K562 (cell line): ENCODE measurements at regions not wholly inside any gene's neighbourhood (a gene's known extent, or its start where the extent isn't known, plus 50 kb on each side); places are given as distances from the start of the nearest gene placed in this dataset.
A peak's percentile ranks its signal among the peaks of the same experiment; 100 is the strongest.

Experiments used
- ATAC-seq: fragments of 200-7000 bp; cut with Tn5 transposase; 3 replicates; pipeline ENCODE4 v1.9.1; 2020; ENCODE audit warnings: moderate library complexity
- BruUV-seq: library from RNA; stranded (reverse); fragments of 400-500 nt; replicated peaks from 2 replicates; lab custom pipeline; 2021; lab: Mats Ljungman, UMichigan
- CTCF ChIA-PET: fragments of 300-600 bp; formaldehyde crosslinking; extraction: SDS; loops from one replicate; lab custom pipeline; 2021; ENCODE audit warnings: low intra/inter-chr PET ratio; lab: Yijun Ruan, JAX
- POLR2A ChIA-PET: fragments of 300-600, 350-650 bp; sonication (Branson Sonifier 250); formaldehyde crosslinking; extraction: SDS; loops from one replicate; lab custom pipeline; 2021; ENCODE audit warnings: antibody characterized with exemption, inconsistent platforms; lab: Yijun Ruan, JAX
- DNase-seq, 4 experiments: peaks; one replicate each; pipeline versions ENCODE4 v3.0.0 to v3.0.0-alpha.2; 2011 to 2018; ENCODE audit warnings: low spot score in 3 of 4, mixed read lengths in 3 of 4; ENCODE audit errors: extremely low read depth in 1 of 4
- FAIRE-seq: peaks from 2 replicates; lab custom pipeline; 2011; peaks lifted over from hg19 to GRCh38; lab: Jason Lieb, UNC
- H2AFZ ChIP-seq: 2 replicates; pipeline ENCODE4 v1.6.0; 2011; ENCODE audit warnings: low read depth, low read length, control low read depth, inconsistent platforms
- H3K27ac ChIP-seq: fragments of 200-600 bp; 3 replicates; pipeline ENCODE4 v1.8.0; 2011; ENCODE audit warnings: low read depth, mild to moderate bottlenecking, control low read depth, inconsistent platforms, low read length, moderate library complexity, mixed read lengths; ENCODE audit errors: extremely low read depth
- H3K27me3 ChIP-seq, 2 experiments: fragments of 300-600 bp in 1 of 2; 2 replicates in 1 of 2; 3 replicates in 1 of 2; pipeline versions ENCODE4 v1.6.0 to v1.8.0; 2011; ENCODE audit warnings: inconsistent platforms in 2 of 2, low read length in 2 of 2, mild to moderate bottlenecking in 1 of 2, mixed read lengths in 1 of 2, moderate library complexity in 1 of 2; ENCODE audit not compliant: control insufficient read depth in 2 of 2, insufficient read depth in 2 of 2
- H3K36me3 ChIP-seq: fragments of 300-600 bp; 3 replicates; pipeline ENCODE4 v1.8.0; 2011; ENCODE audit warnings: mild to moderate bottlenecking, low read length, inconsistent platforms; ENCODE audit not compliant: control insufficient read depth, insufficient read depth
- H3K4me1 ChIP-seq, 2 experiments: fragments of 200-600 bp in 1 of 2; replicated peaks in 1 of 2; 2 replicates in 1 of 2; 3 replicates in 1 of 2; pipeline versions ENCODE4 v1.5.1 to v1.8.0; 2011; ENCODE audit warnings: inconsistent platforms in 2 of 2, low read length in 2 of 2, mild to moderate bottlenecking in 1 of 2, mixed read lengths in 1 of 2, moderate library complexity in 1 of 2; ENCODE audit not compliant: control insufficient read depth in 2 of 2, insufficient read depth in 2 of 2
- H3K4me2 ChIP-seq: 2 replicates; pipeline ENCODE4 v1.6.1; 2011; ENCODE audit warnings: low read length, control low read depth, inconsistent platforms, mixed read lengths; ENCODE audit not compliant: insufficient read depth
- H3K4me3 ChIP-seq: fragments of 200-600 bp; sonication (generic), shearing (Covaris generic); 2 replicates; pipeline ENCODE4 v1.5.1; 2016; ENCODE audit warnings: control low read depth, inconsistent platforms
- H3K79me2 ChIP-seq: fragments of 200-600 bp; 3 replicates; pipeline ENCODE4 v1.8.0; 2011; ENCODE audit warnings: low read length, inconsistent platforms; ENCODE audit not compliant: control insufficient read depth, insufficient read depth
- H3K9ac ChIP-seq, 2 experiments: 2 replicates each; pipeline versions ENCODE4 v1.6.0 to v1.6.1; 2011; ENCODE audit warnings: low read depth in 2 of 2, low read length in 2 of 2, control low read depth in 1 of 2, inconsistent platforms in 1 of 2, mild to moderate bottlenecking in 1 of 2, mixed read lengths in 1 of 2; ENCODE audit not compliant: insufficient read depth in 1 of 2
- H3K9me1 ChIP-seq: one replicate; pipeline ENCODE4 v1.6.0; 2011; ENCODE audit warnings: inconsistent platforms, mild to moderate bottlenecking, low read length, moderate library complexity; ENCODE audit not compliant: control insufficient read depth, insufficient read depth
- H3K9me3 ChIP-seq: replicated peaks from 2 replicates; pipeline ENCODE4 v1.5.1; 2011; ENCODE audit warnings: low read depth, low read length, inconsistent platforms; ENCODE audit not compliant: control insufficient read depth, insufficient read depth
- H4K20me1 ChIP-seq: replicated peaks from 2 replicates; pipeline ENCODE4 v1.6.1; 2011; ENCODE audit warnings: low read length, inconsistent platforms, mixed read lengths; ENCODE audit not compliant: control insufficient read depth, insufficient read depth
- ARNT ChIP-seq, 2 experiments: fragments of 450-650 bp; IDR thresholded peaks; 2 replicates each; pipeline ENCODE4 v1.6.1; 2016; ENCODE audit warnings: mild to moderate bottlenecking in 1 of 2
- GABPB1 ChIP-seq: sonication (generic); formaldehyde crosslinking; IDR thresholded peaks from 2 replicates; pipeline ENCODE4 v1.8.0; 2022; ENCODE audit warnings: mild to moderate bottlenecking, missing genetic modification reagents
- JUND ChIP-seq, 2 experiments: IDR thresholded peaks; 2 replicates in 1 of 2; 3 replicates in 1 of 2; pipeline ENCODE4 v1.6.1; 2011; ENCODE audit warnings: borderline replicate concordance in 2 of 2, low read depth in 2 of 2, low read length in 2 of 2, improper control_type of control experiment in 1 of 2, missing biosample characterization in 1 of 2, missing genetic modification characterization in 1 of 2, missing genetic modification reagents in 1 of 2
- NR3C1 ChIP-seq: sonication (generic); formaldehyde crosslinking; IDR thresholded peaks from 2 replicates; pipeline ENCODE4 v1.8.1; 2022; ENCODE audit warnings: missing genetic modification reagents
- PCBP2 ChIP-seq: fragments of 200-400 bp; formaldehyde crosslinking; IDR thresholded peaks from 2 replicates; pipeline ENCODE4 v1.6.1; 2018; ENCODE audit warnings: low read length, low read depth, mild to moderate bottlenecking, moderate library complexity; ENCODE audit not compliant: poor library complexity, severe bottlenecking
- RBM15 ChIP-seq: fragments of 200-400 bp; formaldehyde crosslinking; IDR thresholded peaks from 2 replicates; pipeline ENCODE4 v1.6.1; 2018; ENCODE audit warnings: mild to moderate bottlenecking, low read length, moderate library complexity; ENCODE audit not compliant: insufficient read depth
- TOE1 ChIP-seq, 2 experiments: fragments of 450-650 bp in 1 of 2; sonication (generic) in 1 of 2; formaldehyde crosslinking in 1 of 2; IDR thresholded peaks; 2 replicates each; pipeline versions ENCODE4 v1.7.1 to v1.8.0; 2016 to 2022; ENCODE audit warnings: borderline replicate concordance in 2 of 2, mild to moderate bottlenecking in 2 of 2, antibody characterized with exemption in 1 of 2, inconsistent platforms in 1 of 2, low read depth in 1 of 2, missing genetic modification reagents in 1 of 2, moderate library complexity in 1 of 2
- ZNF318 ChIP-seq, 2 experiments: fragments of 450-650 bp; IDR thresholded peaks; 2 replicates each; pipeline ENCODE4 v1.6.1; 2016; ENCODE audit warnings: mild to moderate bottlenecking in 2 of 2, borderline replicate concordance in 1 of 2, low read depth in 1 of 2, moderate library complexity in 1 of 2
- ZNF395 ChIP-seq: fragments of 200-800 bp; sonication (Bioruptor generic); IDR thresholded peaks from 2 replicates; pipeline ENCODE4 v1.6.1; 2017; ENCODE audit warnings: missing genetic modification characterization, missing compliant biosample characterization
- WGBS: fragments of 100-300 bp; shearing (Covaris generic); methylation state at CpG from one replicate; pipeline ENCODE4 v1.1.6; 2016; ENCODE audit warnings: low coverage, mixed read lengths; ENCODE audit not compliant: insufficient coverage; ENCODE audit errors: missing lambda C conversion rate; 5-methylcytosine and 5-hydroxymethylcytosine counted together
- in situ Hi-C: fragments of 300-500 bp; cut with MboI; formaldehyde crosslinking; loops from 4 replicates; pipeline ENCODE4 v1.15.0; 2018; ENCODE audit warnings: inconsistent platforms, mixed read lengths
- intact Hi-C: fragments of 100-400 bp; cut with micrococcal nuclease; formaldehyde crosslinking; loops from 2 replicates; pipeline ENCODE4 v1.14.2; 2022

GRCh38 chr2:47688561-47688960, 94.4 kb upstream of the MSH6 start:
- intact Hi-C loops: no loop called here
- no peak overlapping the region for H3K4me2 ChIP-seq
- no peaks in the 10 kb centered on the region; the same call in 1 of the 2 replicates for H4K20me1 ChIP-seq
- H3K9ac ChIP-seq: no peak overlapping the region
- 12% methylated on average over 5 of the region's 5 CpGs for WGBS
- H3K79me2 ChIP-seq: no peaks in the 10 kb centered on the region
- DNase-seq (no peak), FAIRE-seq (no peak), ATAC-seq (peak; percentile 37; the same call in 1 of the 3 replicates)
- TF ChIP-seq ZNF395 (CRISPR knock-in tag): no peak
- TF ChIP-seq GABPB1 (CRISPR knock-in tag): no peak
- TF ChIP-seq RBM15: no peak
- TF ChIP-seq PCBP2: no peak
- no peak for TF ChIP-seq JUND (IDR thresholded peaks at IDR 0.05; ENCODE audit: borderline replicate concordance, low read depth, low read length)
- no peak for TF ChIP-seq JUND (tag; IDR thresholded peaks at IDR 0.05; ENCODE audit: borderline replicate concordance, low read depth, low read length)
- no peak for TF ChIP-seq TOE1 (IDR thresholded peaks at IDR 0.05; ENCODE audit: borderline replicate concordance)
- TF ChIP-seq TOE1 (CRISPR knock-in tag; IDR thresholded peaks at IDR 0.05; ENCODE audit: borderline replicate concordance, low read depth): no peak
- TF ChIP-seq ZNF318 (IDR thresholded peaks at IDR 0.05; ENCODE audit: borderline replicate concordance in 1 of 2, low read depth in 1 of 2): no peak
- no peak for TF ChIP-seq NR3C1 (CRISPR knock-in tag)
- TF ChIP-seq ARNT (IDR thresholded peaks at IDR 0.05): no peak
- in situ Hi-C loops: no loop called here
- ChIA-PET POLR2A (no interaction called here), CTCF (no interaction called here)
- BruUV-seq: no TSS peak
- no peak overlapping the region for H3K4me3 ChIP-seq
- peaks cover 0 to 13% of the 10 kb centered on the region in 2 experiments; a peak in 3 of 5 replicates for H3K27me3 ChIP-seq
- H3K27ac ChIP-seq: no peak overlapping the region
- no peaks in the 10 kb centered on the region for H3K9me3 ChIP-seq
- no peaks in the 10 kb centered on the region for H3K9me1 ChIP-seq
- no peaks in the 10 kb centered on the region for H3K36me3 ChIP-seq
- H2AFZ ChIP-seq: peak overlapping the region; percentile 51; the same call in 1 of the 2 replicates
- H3K4me1 ChIP-seq: no peaks in the 10 kb centered on the region
